K562 (cell line): ENCODE measurements at regions not wholly inside any gene's neighbourhood (a gene's known extent, or its start where the extent isn't known, plus 50 kb on each side); places are given as distances from the start of the nearest gene placed in this dataset.
A peak's percentile ranks its signal among the peaks of the same experiment; 100 is the strongest.

Experiments used
- ETV5 ChIP-seq: sonication (generic); formaldehyde crosslinking; IDR thresholded peaks from 2 replicates; pipeline ENCODE4 v1.4.0; 2020; ENCODE audit warnings: low read depth, mild to moderate bottlenecking, missing genetic modification reagents
- ETV6 ChIP-seq, 3 experiments: fragments of 150-350 bp in 1 of 3; sonication (generic) in 1 of 3; formaldehyde crosslinking in 1 of 3; IDR thresholded peaks; 2 replicates each; pipeline versions ENCODE4 v1.6.1 to v1.8.0; 2014 to 2022; ENCODE audit warnings: borderline replicate concordance in 2 of 3, low read depth in 2 of 3, antibody characterized with exemption in 1 of 3, low read length in 1 of 3, mild to moderate bottlenecking in 1 of 3, missing genetic modification reagents in 1 of 3
- HMG20B ChIP-seq: fragments of 250-450 bp; sonication (Bioruptor Pico); IDR thresholded peaks from 2 replicates; pipeline ENCODE4 v1.5.0; 2021; ENCODE audit warnings: mild to moderate bottlenecking
- JUNB ChIP-seq: fragments of 450-650 bp; formaldehyde crosslinking; conservative IDR thresholded peaks from 2 replicates; pipeline ENCODE4 v1.4.0; 2020; ENCODE audit warnings: mild to moderate bottlenecking
- KLF13 ChIP-seq: fragments of 450-650 bp; IDR thresholded peaks from 2 replicates; pipeline ENCODE4 v1.6.1; 2016; ENCODE audit warnings: missing genetic modification characterization, low read depth, mild to moderate bottlenecking, missing compliant biosample characterization, moderate library complexity, borderline replicate concordance
- MTA1 ChIP-seq: fragments of 450-650 bp; IDR thresholded peaks from 2 replicates; pipeline ENCODE4 v1.6.1; 2017; ENCODE audit warnings: borderline replicate concordance
- NFE2 ChIP-seq: IDR thresholded peaks from 2 replicates; pipeline ENCODE4 v1.6.1; 2014; ENCODE audit warnings: antibody characterized with exemption, low read depth
- NKRF ChIP-seq: fragments of 450-650 bp; IDR thresholded peaks from 2 replicates; pipeline ENCODE4 v1.6.1; 2016; ENCODE audit warnings: borderline replicate concordance
- PATZ1 ChIP-seq: fragments of 250-450 bp; sonication (Bioruptor Pico); IDR thresholded peaks from 2 replicates; pipeline ENCODE4 v1.5.0; 2020; ENCODE audit warnings: mild to moderate bottlenecking, borderline replicate concordance
- RAD21 ChIP-seq, 2 experiments: fragments of 250-450 bp in 1 of 2; fragments of 450-650 bp in 1 of 2; sonication (Bioruptor Pico) in 1 of 2; formaldehyde crosslinking in 1 of 2; IDR thresholded peaks in 1 of 2; conservative IDR thresholded peaks in 1 of 2; 2 replicates each; pipeline versions ENCODE4 v1.4.0 to v1.8.0; 2020 to 2022; ENCODE audit warnings: mild to moderate bottlenecking in 2 of 2, moderate library complexity in 1 of 2
- RBBP5 ChIP-seq: fragments of 200-600 bp; sonication (generic); IDR thresholded peaks from 2 replicates; pipeline ENCODE4 v1.6.1; 2012; ENCODE audit warnings: borderline replicate concordance, mild to moderate bottlenecking, low read length, control low read depth, inconsistent platforms; ENCODE audit not compliant: insufficient read depth, poor library complexity, severe bottlenecking
- RFX5 ChIP-seq: IDR thresholded peaks from 2 replicates; pipeline ENCODE4 v1.6.1; 2011; ENCODE audit warnings: low read depth, mild to moderate bottlenecking, improper control_type of control experiment, low read length
- SAFB2 ChIP-seq: fragments of 200-400 bp; formaldehyde crosslinking; IDR thresholded peaks from 2 replicates; pipeline ENCODE4 v1.6.1; 2018; ENCODE audit warnings: borderline replicate concordance, low read length, low read depth, moderate library complexity; ENCODE audit not compliant: severe bottlenecking
- SMARCA5 ChIP-seq: fragments of 450-650 bp; IDR thresholded peaks from 2 replicates; pipeline ENCODE4 v1.6.1; 2016
- SNRNP70 ChIP-seq: fragments of 200-400 bp; formaldehyde crosslinking; optimal IDR thresholded peaks from 2 replicates; pipeline ENCODE3; 2017; ENCODE audit warnings: low read depth, low read length
- STAT5A ChIP-seq: IDR thresholded peaks from 2 replicates; pipeline ENCODE4 v1.6.1; 2012; ENCODE audit warnings: low read length, inconsistent platforms, borderline replicate concordance
- TSC22D4 ChIP-seq: fragments of 450-650 bp; IDR thresholded peaks from 2 replicates; pipeline ENCODE4 v1.6.1; 2016; ENCODE audit warnings: missing genetic modification characterization, missing biosample characterization, control low read depth
- ZBTB1 ChIP-seq: sonication (generic); formaldehyde crosslinking; IDR thresholded peaks from 2 replicates; pipeline ENCODE4 v1.8.1; 2023; ENCODE audit warnings: missing genetic modification reagents, low read depth, mild to moderate bottlenecking, borderline replicate concordance
- ZNF644 ChIP-seq: fragments of 200-800 bp; sonication (Bioruptor generic); IDR thresholded peaks from 2 replicates; pipeline ENCODE4 v1.6.1; 2016; ENCODE audit warnings: low read depth, missing genetic modification characterization, missing compliant biosample characterization
- ZSCAN29 ChIP-seq: fragments of 450-650 bp; IDR thresholded peaks from 2 replicates; pipeline ENCODE4 v1.6.1; 2017
- TF ChIP-seq, protein P1 (sequence below): fragments of 450-650 bp; IDR thresholded peaks from 2 replicates; pipeline ENCODE4 v1.6.1; 2017; ENCODE audit warnings: mild to moderate bottlenecking, moderate library complexity
- TF ChIP-seq, protein P2 (sequence below), 2 experiments: fragments of 200-800 bp in 1 of 2; sonication (Bioruptor generic) in 1 of 2; sonication (generic) in 1 of 2; formaldehyde crosslinking in 1 of 2; IDR thresholded peaks in 1 of 2; conservative IDR thresholded peaks in 1 of 2; 2 replicates each; pipeline versions ENCODE4 v1.5.0 to v1.6.1; 2016 to 2020; ENCODE audit warnings: missing compliant biosample characterization in 1 of 2, missing genetic modification characterization in 1 of 2, missing genetic modification reagents in 1 of 2

GRCh38 chr15:87671289-87671688 lies 585.2 kb downstream of the NTRK3 start (continued):
- TF ChIP-seq, protein P1, sequence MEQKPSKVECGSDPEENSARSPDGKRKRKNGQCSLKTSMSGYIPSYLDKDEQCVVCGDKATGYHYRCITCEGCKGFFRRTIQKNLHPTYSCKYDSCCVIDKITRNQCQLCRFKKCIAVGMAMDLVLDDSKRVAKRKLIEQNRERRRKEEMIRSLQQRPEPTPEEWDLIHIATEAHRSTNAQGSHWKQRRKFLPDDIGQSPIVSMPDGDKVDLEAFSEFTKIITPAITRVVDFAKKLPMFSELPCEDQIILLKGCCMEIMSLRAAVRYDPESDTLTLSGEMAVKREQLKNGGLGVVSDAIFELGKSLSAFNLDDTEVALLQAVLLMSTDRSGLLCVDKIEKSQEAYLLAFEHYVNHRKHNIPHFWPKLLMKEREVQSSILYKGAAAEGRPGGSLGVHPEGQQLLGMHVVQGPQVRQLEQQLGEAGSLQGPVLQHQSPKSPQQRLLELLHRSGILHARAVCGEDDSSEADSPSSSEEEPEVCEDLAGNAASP = no peak
- no peak for TF ChIP-seq ETV5 (CRISPR knock-in tag)
- TF ChIP-seq SMARCA5 = no peak
- no peak for TF ChIP-seq NKRF
- TF ChIP-seq JUNB (CRISPR knock-in tag) = no peak
- no peak for TF ChIP-seq PATZ1 (CRISPR knock-in tag)
- peak; percentile 21; the same call in 1 of the 2 replicates for TF ChIP-seq NFE2
- no peak; a peak in 1 of 4 replicates for TF ChIP-seq ETV6 (IDR thresholded peaks at IDR 0.05; ENCODE audit: borderline replicate concordance in 1 of 2, low read depth in 2 of 2, low read length in 1 of 2)
- no peak for TF ChIP-seq ETV6 (CRISPR knock-in tag; IDR thresholded peaks at IDR 0.05; ENCODE audit: borderline replicate concordance)
- 0 out of 2 replicates have a peak, but pooled peaks have one; percentile 50 for TF ChIP-seq MTA1
- TF ChIP-seq TSC22D4 (tag) = no peak
- TF ChIP-seq RBBP5 = no peak
- peak; percentile 89 for TF ChIP-seq STAT5A
- TF ChIP-seq ZSCAN29 = no peak
- no peak for TF ChIP-seq KLF13
- peak; percentile 81; the same call in 1 of the 2 replicates for TF ChIP-seq ZNF644
- peak in 1 of 2 experiments; percentile 12; a peak in 1 of 4 replicates for TF ChIP-seq RAD21 (CRISPR knock-in tag; conservative IDR thresholded peaks at IDR 0.05 in 1 of 2, IDR thresholded peaks at IDR 0.05 in 1 of 2)
- TF ChIP-seq ZBTB1 (CRISPR knock-in tag) = no peak
- no peak for TF ChIP-seq RFX5
- no peak for TF ChIP-seq HMG20B
- TF ChIP-seq, protein P2, sequence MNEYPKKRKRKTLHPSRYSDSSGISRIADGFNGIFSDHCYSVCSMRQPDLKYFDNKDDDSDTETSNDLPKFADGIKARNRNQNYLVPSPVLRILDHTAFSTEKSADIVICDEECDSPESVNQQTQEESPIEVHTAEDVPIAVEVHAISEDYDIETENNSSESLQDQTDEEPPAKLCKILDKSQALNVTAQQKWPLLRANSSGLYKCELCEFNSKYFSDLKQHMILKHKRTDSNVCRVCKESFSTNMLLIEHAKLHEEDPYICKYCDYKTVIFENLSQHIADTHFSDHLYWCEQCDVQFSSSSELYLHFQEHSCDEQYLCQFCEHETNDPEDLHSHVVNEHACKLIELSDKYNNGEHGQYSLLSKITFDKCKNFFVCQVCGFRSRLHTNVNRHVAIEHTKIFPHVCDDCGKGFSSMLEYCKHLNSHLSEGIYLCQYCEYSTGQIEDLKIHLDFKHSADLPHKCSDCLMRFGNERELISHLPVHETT (CRISPR knock-in tag; conservative IDR thresholded peaks at IDR 0.05 in 1 of 2, IDR thresholded peaks at IDR 0.05 in 1 of 2) = peak in 1 of 2 experiments; percentile 60; a peak in 1 of 4 replicates
- TF ChIP-seq SAFB2 = no peak
- no peak for TF ChIP-seq SNRNP70
